AG09309 (cell line): ENCODE measurements at regions not wholly inside any gene's neighbourhood (a gene's known extent, or its start where the extent isn't known, plus 50 kb on each side); places are given as distances from the start of the nearest gene placed in this dataset.

Experiments used
- DNase-seq: peaks from one replicate; pipeline ENCODE4 v3.0.0-alpha.2; 2010; ENCODE audit warnings: low read depth
- H3K4me3 ChIP-seq: 2 replicates; pipeline ENCODE4 v1.5.1; 2011; ENCODE audit warnings: mild to moderate bottlenecking, low read depth, low read length, moderate library complexity; ENCODE audit not compliant: control insufficient read depth
- TF ChIP-seq, protein P1 (sequence below): IDR thresholded peaks from 2 replicates; pipeline ENCODE4 v1.5.1; 2011; ENCODE audit warnings: mild to moderate bottlenecking, low read depth, low read length, inconsistent platforms; ENCODE audit not compliant: insufficient read depth, control insufficient read depth; ENCODE audit errors: missing control alignments

DNA sequence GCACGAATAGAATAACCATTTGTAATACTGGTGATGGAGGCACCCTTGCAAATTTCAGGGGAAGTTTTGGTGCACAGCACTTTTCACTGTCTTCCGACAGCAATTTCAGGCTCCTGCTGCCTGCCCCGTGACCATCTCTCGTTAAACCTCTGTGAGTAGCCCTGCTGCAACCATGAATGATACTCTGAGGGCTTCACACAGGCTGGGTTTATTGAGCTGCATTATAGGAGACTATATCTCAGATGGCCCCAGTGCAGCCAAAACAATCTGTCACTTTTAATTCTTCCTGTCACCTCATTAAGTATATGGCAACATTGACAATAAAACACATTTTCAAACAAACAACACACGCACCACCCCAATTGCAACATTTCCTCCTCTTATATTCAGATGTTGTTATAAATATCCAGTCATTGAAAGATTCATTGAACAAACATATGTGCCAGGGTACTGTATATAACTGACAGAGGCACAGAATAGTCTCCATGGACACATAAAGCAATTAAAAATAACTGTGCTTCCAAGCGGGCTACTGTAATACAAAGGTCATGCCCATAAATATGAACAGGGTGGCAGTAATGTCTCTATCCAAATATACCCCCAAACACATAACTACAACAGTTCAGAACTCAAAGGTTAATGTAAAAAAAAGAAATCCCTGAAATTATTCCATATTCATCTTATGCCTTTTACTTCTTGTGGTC is 477.0 kb downstream of the GBA3 start:
- TF ChIP-seq, protein P1, sequence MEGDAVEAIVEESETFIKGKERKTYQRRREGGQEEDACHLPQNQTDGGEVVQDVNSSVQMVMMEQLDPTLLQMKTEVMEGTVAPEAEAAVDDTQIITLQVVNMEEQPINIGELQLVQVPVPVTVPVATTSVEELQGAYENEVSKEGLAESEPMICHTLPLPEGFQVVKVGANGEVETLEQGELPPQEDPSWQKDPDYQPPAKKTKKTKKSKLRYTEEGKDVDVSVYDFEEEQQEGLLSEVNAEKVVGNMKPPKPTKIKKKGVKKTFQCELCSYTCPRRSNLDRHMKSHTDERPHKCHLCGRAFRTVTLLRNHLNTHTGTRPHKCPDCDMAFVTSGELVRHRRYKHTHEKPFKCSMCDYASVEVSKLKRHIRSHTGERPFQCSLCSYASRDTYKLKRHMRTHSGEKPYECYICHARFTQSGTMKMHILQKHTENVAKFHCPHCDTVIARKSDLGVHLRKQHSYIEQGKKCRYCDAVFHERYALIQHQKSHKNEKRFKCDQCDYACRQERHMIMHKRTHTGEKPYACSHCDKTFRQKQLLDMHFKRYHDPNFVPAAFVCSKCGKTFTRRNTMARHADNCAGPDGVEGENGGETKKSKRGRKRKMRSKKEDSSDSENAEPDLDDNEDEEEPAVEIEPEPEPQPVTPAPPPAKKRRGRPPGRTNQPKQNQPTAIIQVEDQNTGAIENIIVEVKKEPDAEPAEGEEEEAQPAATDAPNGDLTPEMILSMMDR, result no peak
- no peak for DNase-seq
- H3K4me3 ChIP-seq, result no peak overlapping the region

DNA sequence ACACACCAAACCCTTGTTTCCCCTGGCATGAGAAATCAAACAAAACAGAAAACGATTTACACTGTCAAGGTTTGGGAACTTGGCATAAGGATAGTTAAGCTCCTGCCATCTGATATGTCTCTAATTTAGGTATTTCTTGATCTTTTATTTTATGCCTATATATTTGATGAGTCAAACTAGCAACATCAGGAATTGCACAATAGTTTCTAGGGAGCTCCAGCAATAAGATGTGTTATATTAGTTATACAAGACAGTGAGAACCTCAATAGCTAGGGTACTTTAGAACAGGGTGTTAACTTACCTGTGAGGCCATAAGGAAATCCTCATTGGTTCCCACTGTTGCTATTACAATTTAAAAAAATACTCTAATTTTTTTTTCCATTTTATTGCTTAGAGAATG is 474.2 kb downstream of the GBA3 start:
- H3K4me3 ChIP-seq, result no peak overlapping the region
- no peak for DNase-seq
- TF ChIP-seq, protein P1, result no peak

DNA sequence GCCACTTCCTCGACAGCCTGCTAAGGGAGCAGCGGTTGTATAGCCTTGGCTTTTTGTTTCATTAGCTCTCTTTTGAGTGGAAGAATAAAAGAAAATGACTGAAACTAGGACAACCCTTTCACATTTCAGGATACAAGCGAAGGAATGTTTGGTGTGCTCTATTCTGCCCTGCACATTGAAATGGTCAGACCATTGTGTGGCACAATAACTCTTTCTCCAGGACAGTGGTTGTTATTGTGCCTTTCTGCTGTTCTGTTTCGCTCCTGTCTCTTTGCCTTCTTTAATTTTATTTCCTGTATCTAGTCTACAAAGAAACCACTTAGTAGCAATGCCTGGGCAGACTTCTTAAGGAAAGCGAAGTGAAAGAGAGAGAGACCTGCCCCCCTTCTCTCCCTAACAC is 473.7 kb downstream of the GBA3 start:
- no peak for DNase-seq
- TF ChIP-seq, protein P1, result no peak
- H3K4me3 ChIP-seq, result no peak overlapping the region

DNA sequence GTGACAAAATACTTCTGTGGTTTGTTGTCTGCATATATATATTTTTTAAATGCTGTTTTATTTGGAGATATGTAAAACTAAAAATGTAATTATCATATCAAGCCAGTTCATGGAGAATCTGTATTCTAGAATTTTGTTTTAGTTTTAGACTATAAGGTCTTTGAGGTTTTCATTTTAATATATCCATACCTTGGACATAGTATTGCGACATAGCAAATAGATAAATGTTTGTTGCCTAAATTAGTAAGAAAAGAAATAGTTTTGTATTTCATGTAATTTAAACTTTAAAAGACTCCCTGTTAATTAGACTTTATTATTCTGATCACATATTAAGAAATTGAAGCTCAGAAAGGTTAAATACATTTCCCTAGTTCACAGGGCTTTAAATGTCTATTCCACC is 472.9 kb downstream of the GBA3 start:
- no peak overlapping the region for H3K4me3 ChIP-seq
- no peak for DNase-seq
- TF ChIP-seq, protein P1, result no peak

DNA sequence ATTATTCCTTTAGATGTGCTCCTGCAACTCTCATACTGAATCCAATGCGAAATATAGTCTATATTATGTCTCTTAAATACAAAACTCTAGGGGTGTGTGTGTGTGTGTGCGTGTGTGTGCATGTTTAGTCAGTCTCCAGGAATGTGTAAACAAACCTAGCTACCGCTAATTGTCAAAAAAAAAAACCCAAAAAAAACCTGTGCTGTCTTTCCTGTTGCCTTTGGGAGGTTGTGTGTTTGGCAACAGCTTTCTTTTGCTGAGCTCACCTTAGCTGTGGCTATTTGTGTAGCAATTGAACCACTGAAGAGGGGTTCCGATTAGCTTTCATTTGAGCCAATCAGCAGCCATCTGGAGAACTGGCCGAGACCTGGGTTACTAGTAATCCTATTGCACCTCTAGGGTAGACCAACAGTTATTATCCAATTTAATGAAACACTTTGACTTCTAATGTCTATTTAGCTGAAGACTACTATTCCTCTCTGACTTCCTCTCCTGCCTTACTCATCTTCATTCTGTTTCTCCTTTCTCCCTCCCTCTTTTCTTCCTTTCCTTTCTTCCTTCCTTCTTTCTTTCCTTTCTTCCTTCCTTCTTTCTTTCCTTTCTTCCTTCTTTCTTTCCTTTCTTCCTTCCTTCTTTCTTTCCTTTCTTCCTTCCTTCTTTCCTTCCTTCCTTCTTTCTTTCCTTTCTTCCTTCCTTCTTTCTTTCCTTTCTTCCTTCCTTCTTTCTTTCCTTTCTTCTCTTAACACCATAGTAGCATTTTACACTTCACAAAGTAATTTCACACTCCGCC is 471.1 kb downstream of the GBA3 start:
- no peak overlapping the region for H3K4me3 ChIP-seq
- no peak for DNase-seq
- TF ChIP-seq, protein P1, result no peak

DNA sequence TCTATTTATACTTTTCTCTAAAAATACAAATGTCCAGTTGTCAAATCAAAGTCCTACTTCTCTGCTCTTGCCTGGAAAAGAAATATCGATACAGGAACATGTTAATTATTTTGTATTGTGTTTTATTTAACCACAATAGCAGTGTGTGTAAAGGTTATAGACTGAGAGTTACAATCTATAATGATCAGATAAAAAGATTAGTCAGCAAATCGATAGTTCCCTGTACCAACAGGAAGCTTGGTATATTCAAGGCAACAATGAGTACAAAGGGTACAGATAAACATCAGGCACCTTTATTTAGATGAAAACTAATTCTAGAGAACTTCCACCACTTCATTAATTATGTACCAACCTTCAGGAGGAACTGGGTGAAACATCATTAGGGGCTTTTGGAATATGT is 469.5 kb downstream of the GBA3 start:
- TF ChIP-seq, protein P1, result no peak
- H3K4me3 ChIP-seq, result no peak overlapping the region
- DNase-seq, result no peak
